Renal cortex interstitium (tissue), 11 donors: ENCODE measurements at regions not wholly inside any gene's neighbourhood (a gene's known extent, or its start where the extent isn't known, plus 50 kb on each side); places are given as distances from the start of the nearest gene placed in this dataset.
"Not testable (repeated sequence)": the region's sequence is repeated elsewhere in the genome, so short reads cannot be mapped to it uniquely, and the experiment has no call there.

Source experiments
- DNase-seq, 11 donors: peaks; one replicate each; pipeline ENCODE4 v3.0.0-alpha.2; 2013; ENCODE audit warnings: low read depth in 9 of 11, low spot score in 4 of 11; ENCODE audit errors: extremely low read depth in 1 of 11

DNA sequence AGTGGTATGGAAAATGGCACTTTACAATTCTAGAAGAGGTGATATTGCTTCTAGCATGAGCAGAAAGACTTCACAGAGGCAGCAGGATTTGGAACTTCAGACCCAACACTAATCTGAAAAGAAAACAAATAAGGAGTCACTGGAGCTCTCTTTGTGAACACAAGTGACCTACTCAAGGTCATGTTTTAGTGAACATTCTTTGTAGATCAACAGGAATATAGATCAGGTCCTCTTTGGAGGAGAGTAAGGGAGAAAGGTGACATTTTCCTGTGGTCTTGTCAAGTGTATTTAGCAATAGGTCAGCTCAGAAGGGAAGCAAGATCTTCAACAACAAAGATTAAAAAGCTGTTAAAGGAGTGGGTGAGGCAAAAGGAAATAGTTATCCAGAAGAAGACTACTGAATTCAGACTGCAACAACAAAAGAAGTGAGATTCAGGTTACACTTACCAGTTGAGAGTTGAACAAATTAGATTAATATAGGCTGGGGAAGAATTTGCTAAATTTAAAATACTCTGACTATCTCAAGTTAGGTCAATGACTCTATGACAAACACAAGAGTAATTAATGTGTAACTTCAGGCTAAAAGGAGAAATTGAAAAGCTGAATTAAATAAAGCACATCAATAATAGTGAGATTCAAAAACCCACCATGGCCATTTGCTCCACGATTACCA lies 528.2 kb downstream of the RPS29 start:
- no peak for DNase-seq

DNA sequence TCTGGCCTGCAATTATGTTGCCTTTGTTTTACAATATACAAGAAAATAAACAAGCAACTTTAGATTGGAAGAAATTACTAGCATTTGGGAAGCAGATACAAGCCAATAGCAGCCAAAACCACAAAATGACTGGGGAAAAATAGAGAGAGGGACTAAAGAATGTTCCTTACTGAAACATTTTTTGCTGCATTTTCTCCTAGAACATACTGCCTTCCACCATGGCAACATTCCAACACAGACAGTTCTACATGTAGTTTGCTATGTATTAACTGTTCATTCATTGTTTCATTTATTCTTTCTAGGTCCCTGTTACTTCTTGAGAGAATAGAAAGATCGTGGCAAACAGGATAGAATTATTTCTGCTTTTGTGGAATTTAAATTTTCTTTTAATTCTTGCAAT lies 530.2 kb downstream of the RPS29 start:
- no peak for DNase-seq

DNA sequence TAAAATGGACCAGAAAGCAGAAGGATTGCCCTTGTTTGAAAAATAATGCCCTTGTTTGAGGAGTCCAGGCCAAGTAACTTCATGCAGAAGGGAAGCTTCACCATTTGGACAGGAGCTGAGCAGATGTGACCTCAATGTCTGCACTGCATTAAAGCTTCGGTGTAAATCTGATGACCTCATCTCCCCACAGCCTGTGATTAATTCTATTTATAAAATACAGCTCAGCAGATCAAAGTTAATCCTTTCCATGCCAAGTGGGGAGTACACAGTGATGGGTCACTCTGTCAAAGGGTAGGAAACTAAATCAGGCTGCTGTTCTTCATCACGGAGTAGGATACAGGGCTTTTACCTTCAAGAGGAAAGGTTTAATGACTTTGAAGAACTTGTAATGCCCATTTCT lies 533.7 kb downstream of the RPS29 start:
- peak in 10 of 11 donors; percentile 22 to 47 (median 38) for DNase-seq

DNA sequence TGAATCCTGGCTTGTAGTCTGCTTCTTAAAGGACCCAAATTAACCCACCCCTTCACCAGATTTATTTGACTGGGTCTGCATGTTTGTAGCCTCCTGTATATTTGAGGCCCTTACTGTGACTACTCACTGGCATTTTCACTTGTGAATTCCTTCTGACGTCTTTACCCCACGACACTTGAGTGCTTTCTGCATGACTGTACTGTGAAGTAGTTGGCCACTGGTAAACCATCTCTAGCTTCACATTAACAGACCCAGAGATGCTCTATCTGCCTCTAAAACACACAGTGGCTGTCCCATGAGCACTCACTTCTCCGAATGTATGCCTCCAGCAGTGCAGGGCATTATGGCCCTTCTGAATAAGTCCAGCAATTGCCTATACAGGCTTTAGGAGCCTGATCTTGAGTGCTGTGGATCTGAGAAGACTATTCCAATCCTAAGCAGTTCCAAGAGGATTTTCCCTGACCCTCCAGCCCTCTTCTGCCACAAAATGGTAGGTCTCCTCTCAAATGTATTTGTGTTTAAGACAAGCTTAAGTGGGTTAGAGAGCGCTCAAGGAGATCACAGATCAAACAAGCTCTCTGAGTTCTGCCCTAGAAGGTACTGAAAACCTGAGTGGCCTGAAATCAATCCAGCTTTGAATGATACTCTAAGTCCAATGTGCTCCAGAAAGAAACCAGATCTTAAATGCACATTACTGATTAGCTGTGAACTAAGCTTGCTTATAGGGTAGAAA lies 534.7 kb downstream of the RPS29 start:
- DNase-seq, result no peak

DNA sequence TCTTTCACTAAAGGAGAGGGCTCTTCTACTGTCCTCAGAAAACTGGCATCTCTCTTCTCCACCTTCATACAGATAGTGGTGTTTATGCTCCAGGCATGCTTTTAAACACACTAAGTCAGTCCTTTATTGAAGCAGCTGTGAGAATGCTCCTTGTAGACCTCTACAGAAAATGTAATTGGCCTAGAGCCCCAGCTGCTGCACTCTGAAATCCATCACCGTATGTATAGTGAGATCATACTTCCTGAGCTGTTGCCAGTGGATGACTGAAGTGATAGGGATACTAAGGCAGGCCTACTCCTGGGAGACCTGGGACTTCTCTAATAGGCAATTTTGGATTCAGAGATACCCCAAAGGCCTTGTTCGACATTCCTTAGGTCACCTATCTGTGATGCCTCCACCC lies 535.4 kb downstream of the RPS29 start:
- DNase-seq, result no peak

DNA sequence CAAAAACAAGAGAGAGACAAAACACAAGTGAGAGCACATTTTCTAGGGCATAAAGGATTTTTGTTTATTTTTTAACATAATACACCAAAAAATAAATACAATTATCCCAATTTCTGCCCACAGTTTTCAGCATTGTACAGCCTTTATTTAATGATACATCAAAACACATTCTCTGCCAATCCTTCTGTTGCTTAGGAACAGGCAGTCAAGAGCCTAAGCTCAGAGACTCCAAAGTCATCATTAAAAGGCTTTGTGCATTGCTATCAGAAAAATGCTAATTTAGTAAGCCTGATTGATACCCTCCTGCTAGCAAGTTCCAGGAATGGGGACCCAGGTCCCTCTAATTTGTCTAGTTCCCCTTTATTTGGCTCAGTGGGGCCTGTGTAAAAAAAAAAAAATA lies 536.5 kb downstream of the RPS29 start:
- DNase-seq, result no peak

DNA sequence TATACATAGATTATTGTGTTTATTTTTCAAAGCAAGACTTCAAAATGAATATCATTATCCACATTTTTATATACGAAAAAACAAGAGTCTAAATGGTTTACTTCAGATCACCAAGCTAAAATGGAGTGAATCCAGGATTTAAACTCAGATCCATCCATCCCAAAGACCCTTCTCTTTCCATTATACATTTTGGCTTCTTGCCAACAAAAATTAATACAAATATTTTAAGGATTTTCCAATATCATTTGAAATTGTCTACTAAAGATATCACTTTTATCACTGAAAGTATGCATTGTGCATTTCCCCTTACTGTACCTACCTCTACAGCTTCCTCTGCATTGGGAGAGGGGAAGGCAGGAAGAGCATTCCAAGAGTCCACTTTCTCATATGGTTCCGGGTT lies 541.2 kb downstream of the RPS29 start:
- no peak for DNase-seq

DNA sequence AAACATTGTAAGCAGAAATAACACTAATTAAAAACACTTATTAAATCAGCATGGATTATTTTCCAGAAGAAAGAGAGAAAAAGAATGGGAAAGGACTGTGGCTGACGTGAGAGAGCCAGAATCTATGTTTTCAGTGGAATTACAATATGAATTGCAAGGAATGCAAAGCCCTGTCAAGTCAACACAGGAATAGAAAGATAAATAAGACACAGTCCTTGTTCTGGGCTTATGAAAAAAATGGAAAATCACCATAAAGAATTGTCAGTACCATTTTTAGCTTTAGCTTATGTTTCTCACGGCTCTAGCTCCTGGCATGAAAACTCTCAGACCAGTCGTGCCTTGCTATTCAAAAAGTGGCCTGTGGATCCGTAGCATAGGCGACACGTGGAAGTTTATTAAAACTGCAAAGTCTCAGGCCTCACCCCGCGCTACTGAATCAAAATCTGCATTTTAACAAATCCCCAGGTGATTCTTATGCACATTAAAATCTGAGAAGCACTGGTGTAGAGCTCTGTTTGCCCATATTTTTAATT lies 549.1 kb downstream of the RPS29 start:
- DNase-seq, result no peak

DNA sequence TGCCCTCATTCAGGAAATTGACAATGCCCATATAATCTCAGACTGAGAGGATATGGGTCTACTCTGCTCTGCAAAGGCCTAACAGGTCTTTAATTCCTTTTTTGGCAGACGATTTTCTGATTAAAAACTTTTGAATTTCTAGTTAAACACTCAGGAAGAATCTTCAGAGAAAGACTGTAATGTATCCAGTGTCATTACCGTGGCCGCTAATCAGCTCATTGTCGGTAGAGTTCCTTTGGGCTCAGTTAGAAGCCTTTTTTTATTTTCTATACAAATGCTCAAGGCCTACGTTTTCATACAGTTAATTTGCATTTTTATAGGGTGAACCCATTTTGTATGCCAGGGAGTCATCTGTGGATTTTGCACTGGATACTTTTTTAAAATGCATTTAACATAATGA lies 549.9 kb downstream of the RPS29 start:
- DNase-seq, result no peak

DNA sequence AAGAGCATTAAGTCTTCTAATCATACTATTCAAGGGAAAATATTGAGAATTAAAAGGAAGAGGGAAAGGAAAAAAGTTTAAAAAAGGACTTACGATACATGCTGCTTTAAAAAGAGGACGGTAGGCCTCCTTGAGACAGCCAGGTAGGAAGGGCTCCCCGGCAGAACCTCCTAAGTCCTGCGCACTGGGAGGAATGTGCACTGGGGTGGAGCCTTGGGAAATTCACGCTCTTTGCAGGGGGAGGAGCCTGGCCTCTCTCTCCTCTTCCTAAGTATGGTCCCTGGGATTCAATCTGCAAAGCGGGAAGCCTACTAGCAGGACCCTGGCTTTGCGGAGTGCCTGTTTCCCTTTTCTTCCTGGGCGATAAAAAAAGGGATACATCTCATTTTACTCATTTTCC lies 553.0 kb downstream of the RPS29 start:
- no peak for DNase-seq

DNA sequence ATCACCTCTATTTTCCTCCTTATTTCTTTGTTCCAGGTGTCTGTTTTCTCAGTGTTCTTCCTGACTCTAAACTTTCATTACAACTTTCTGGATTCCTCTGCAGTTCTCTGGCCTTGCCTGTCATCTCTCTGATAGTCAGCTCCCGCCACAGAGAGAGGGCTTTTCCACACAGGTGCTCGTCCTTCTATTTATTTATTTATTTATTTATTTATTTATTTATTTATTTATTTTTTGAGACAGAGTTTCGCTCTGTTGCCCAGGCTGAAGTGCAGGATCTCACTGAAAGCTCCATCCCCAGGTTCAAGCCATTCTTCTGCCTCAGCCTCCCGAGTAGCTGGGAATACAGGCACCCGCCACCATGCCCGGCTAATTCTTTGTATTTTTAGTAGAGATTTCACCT lies 554.5 kb downstream of the RPS29 start:
- DNase-seq, result not testable (repeated sequence)

DNA sequence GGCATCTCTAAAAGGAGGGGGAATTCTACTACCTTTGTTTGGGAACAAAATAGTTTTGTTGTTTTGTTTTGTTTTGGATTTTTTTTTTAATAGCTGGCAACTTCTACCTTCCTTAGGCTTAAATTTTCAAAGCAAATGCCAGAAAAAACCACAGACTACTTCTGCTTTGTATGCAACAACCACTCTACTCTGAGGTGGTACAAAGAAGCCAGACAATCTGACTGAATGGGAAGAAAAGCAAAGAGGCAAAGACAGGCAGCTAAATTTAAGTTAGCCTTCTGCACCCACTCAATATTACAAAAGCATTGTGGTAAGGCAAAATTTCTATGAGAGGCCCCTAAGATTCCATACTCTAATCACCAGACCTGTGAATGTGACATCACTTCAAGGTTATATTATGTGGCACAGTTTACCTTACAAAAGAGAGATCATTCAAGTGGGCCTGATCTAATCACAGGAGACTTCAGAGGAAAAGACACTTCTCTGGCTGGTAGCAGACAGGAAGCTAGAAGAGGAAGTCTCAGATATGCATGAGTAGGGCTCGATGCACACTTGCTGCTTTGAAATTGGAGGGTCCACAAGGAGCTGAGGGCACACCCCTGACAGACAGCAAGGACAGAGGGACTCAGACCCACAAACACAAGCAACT lies 566.6 kb downstream of the RPS29 start:
- DNase-seq, result no peak

DNA sequence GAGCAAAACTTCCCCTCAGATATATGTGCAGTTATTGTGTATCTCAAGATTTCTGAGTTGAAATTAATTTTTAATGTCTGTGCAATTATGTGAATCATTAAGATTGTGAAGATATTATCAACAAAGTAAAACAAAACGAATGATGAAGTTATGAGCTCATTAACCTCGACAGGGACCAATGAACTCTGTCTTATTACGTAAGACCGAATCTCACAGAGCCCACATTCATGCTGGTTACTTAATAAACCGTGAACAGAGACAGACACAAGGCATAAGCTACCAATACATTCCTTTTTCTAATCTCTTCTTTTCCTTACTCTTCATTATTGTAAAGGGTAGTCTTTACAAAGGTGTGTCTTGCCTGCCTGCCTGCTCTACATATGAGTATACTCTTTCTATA lies 568.7 kb downstream of the RPS29 start:
- no peak for DNase-seq

DNA sequence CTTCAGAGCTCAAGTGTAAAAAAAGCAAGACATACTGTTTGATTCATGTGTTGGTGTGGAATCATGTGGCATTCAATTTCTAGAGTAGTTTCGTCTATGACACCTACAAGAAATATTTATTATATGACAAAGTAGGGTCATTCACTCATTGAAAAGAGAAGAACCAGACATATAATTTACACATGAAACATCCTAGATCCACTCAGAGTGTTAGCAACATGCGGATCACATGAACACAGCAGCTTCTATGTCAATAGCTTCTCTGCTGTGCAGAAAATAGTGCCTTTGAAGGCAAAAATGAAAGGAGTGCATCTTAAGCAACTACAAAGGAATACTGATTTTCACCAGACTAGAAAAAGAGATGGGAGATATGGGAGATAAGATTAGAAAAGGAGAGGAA lies 569.8 kb downstream of the RPS29 start:
- no peak for DNase-seq

DNA sequence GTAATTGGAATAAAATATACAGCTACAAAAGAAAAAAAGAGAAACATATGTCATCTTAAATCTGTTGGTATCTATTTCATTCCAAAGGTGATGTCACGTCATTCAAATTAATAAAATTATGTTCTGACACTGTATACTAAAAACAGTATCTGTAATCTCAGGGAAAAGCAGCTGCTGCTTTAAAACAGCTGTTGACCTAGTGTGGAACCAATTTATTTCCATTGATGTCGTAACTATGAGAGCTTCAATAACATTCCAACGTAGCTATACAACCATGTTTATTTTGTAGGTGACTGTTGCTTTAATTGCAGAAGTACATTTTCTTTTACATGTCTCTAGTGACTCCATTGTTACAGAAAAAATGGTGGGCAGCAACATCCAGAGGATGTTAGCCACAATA lies 571.7 kb downstream of the RPS29 start:
- no peak for DNase-seq

DNA sequence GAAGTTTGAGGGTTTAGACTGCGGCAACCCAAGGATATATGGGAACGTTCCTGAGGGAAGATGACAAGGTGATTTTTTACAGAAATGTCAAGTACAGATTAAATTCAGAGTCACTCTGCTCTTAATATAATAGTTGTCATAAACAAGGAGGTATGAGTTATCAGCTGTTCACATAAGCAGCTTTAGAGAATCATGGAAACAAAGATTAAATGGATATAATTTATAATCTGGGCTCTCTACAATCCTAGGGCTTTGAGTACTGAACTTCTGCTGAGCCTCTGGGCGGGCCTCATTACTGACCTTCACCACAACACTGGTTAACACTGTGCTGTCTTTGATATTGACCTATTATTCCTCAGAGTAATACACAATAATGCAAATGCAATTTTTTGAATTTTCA lies 577.8 kb downstream of the RPS29 start:
- DNase-seq, result no peak

DNA sequence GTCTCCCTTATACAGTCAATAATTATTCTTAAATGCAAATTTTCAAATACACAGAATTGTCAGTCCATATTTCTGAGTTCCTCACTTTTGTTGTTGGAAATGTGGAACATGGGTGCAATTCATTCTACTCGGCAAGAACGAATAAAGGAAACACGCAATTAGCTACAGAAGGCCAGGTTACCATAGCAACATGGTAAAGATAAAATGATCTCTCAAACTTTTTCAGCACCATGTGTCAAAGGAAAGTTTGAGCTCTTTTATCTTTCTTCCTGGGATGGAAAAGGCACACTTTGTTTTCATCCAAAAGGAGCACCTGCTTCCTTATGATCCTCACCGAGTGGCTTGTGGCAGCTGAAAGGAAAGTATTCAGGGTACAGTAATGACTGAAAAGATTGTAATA lies 595.0 kb downstream of the RPS29 start:
- DNase-seq, result no peak

DNA sequence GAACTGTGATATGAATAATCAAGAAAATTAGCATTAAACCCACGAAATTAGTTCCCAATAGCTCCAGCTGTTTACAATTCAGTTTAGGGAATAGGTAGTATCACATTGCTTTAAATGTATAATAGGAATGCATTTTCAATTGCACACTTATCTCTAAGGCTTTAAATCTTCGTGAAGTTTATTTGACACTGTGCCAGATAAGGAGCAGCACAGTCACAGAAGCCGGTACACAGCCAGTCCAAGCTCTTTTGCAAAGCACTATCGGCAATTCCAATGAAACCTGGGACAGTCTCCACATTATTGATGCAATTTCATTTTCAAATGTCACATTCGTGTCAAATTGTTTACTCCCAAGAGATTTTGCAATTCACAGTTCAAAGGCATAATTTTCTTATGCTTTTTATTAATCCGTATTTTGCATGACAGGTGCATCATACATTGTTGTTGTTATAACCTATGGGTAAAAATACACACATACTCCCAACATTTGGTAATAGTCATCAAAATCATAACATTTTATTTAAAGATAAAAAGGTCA lies 602.8 kb downstream of the RPS29 start:
- peak in 1 of 11 donors; percentile 5 for DNase-seq

DNA sequence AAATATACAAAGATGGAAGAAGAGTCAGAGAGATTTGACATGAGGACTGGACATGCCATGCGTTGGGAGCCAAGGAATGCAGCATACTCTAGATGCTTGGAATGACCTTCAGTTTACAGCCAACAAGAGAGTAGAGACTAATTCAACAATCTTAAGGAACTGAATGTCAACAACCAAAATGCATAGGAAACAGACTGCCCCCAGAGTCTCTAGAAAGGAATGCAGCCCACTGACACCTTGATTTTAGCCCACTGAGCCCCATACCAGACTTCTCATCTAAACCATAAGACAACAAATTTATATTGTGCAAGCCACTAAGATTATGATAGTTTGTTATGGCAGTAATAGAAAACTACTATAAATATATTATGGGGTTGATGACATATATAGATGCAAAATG lies 611.2 kb downstream of the RPS29 start:
- DNase-seq, result no peak

DNA sequence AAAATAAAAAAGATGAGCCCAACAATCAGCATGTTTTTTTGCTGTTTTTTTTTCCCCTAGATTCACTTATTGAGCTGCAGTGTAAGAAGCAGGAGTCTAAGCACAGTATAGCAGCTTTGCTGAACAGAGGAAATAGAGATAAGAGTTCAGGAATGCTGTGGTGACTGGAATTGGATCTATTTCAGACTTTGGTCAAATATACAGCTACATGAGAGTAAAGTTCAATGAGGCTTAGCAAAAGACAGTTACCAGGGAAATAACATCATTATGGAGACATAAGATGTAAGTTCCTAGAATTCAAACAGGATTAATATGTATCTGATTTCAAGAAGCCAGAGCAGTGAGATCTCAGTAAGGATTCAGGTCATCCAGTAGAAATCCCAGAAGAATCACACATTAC lies 613.0 kb downstream of the RPS29 start:
- DNase-seq, result peak in 1 of 11 donors; percentile 2
